SKM-1 treated with dmso at 0.1 percent for 144 hours (cell line): ENCODE measurements at regions not wholly inside any gene's neighbourhood (a gene's known extent, or its start where the extent isn't known, plus 50 kb on each side); places are given as distances from the start of the nearest gene placed in this dataset.
"Not testable (repeated sequence)": the region's sequence is repeated elsewhere in the genome, so short reads cannot be mapped to it uniquely, and the experiment has no call there.

Experiments
- DNase-seq: peaks from one replicate; lab custom pipeline; 2025; ENCODE audit not compliant: unreplicated experiment; lab: John Stamatoyannopoulos, UW

DNA sequence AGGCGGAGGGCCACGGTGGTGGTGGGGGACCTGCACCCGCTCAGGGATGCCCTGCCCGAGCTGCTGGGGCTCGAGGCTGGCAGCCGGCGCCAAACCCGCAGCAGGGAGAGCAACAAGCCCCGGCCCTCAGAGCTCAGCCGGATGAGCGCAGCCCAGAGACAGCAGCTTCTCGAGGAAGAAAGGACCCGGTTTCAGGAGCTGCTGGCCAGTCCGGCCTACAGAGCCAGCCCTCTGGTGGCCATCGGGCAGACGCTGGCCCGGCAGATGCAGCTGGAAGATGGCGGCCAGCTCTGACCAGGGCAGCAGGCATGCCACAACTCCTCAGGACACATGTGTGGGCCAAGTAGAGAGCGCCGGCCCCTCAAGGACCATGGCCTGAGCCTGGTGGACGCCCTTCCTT is 484.4 kb downstream of the TUBA3C start:
- not testable (repeated sequence) for DNase-seq

DNA sequence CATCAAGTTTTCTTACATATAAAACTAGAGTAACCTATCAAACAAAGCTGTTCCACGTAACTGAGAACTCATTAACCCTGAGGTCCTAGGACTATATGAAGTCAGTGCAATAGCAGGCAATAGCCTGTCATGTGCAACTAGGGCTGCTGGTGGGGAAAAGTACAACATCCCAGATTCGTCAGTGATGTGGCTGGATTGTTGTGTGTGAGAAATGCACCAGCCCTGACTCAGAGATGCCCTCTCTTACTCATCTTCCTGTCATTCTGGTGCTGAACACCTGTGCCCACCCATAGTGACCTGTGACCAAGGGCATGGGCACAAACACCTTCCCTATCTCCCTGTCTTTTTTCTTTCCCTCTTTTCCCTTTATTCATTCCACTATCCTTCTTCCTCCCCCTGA is 504.2 kb downstream of the TUBA3C start:
- not testable (repeated sequence) for DNase-seq

DNA sequence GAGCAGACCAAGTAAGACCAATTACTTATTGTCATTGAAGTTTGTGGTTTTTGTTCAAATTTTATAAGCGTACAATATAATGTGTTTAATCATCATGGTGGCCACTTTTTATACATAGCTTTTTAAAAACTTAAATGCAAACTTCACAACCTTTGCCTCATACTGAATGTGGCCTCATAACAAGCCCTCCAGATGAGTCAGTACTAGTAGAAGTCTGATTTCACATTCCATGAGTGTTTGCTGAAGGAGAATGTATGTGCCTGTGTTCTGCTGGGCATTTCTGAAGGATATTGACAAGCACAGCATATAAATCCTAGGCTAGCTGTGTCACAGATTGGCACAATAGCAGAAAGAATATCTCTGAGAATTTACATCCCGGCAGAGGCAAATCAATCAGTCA is 506.4 kb downstream of the TUBA3C start:
- not testable (repeated sequence) for DNase-seq

DNA sequence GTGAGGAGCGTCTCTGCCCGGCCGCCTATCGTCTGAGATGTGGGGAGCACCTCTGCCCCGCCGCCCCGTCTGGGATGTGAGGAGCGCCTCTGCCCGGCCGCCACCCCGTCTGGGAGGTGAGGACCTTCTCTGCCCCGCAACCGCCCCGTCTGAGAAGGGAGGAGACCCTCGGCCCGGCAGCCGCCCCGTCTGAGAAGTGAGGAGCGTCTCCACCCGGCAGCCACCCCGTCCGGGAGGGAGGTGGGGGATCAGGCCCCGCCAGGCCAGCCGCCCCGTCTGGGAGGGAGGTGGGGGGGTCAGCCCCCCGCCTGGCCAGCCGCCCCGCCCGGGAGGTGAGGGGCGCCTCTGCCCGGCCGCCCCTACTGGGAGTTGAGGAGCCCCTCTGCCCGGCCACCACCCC is 507.8 kb downstream of the TUBA3C start:
- DNase-seq = not testable (repeated sequence)

DNA sequence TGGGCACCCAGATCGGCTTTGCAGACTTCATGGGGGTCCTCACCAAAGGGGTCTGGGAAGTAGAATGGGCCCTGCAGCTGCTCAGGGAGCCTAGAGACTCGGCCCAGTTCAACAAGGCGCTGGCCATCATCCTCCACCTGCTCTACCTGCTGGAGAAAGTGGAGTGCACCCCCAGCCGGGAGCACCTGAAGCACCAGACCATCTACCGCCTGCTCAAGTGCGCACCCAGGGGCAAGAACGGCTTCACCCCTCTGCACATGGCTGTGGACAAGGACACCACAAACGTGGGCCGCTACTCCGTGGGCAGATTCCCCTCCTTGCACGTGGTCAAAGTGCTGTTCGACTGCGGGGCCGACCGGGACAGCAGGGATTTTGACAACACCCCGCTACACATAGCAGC is 515.0 kb downstream of the TUBA3C start:
- not testable (repeated sequence) for DNase-seq

DNA sequence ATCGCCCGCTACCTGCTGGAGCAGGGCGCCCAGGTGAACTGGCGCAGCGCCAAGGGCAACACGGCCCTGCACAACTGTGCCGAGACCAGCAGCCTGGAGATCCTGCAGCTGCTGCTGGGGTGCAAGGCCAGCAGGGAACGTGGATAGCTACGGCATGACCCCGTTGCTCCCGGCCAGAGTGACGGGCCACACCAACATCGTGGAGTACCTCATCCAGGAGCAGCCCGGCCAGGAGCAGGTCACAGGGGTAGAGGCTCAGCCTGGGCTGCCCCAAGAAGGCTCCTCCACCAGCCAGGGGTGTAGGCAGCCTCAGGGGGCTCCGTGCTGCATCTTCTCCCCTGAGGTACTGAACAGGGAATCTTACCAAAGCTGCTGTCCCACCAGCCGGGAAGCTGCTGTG is 515.9 kb downstream of the TUBA3C start:
- DNase-seq = not testable (repeated sequence)

DNA sequence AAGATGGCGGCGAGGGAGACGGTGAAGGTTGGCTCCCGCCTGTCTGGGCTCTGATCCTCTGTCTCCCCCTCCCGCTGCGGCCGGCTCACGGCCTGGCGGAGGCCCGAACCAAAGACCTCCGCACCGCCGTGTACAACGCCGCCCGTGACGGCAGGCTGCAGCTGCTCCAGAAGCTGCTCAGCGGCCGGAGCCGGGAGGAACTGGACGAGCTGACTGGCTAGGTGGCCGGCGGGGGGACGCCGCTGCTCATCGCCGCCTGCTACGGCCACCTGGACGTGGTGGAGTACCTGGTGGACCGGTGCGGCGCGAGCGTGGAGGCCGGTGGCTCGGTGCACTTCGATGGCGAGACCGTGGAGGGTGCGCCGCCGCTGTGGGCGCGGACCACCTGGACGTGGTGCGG is 516.5 kb downstream of the TUBA3C start:
- DNase-seq = not testable (repeated sequence)

DNA sequence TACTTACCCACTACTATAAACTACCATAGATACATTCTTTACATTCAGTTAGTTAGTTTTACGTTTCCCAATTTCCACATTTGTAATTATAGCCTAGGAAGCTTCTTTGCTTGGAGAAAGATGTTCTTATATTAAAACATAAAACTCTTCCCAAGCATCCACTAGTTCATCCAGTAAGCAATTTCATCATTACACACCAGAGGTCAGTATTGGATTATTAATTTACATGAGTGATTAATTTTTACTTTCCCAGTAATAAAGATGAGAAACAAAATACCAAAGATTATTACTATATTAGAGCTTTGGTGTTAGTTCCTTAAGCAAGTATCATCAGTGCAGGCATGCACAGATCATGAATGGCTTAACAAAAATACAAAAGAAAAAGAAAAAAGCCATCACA is 518.4 kb downstream of the TUBA3C start:
- DNase-seq = not testable (repeated sequence)

DNA sequence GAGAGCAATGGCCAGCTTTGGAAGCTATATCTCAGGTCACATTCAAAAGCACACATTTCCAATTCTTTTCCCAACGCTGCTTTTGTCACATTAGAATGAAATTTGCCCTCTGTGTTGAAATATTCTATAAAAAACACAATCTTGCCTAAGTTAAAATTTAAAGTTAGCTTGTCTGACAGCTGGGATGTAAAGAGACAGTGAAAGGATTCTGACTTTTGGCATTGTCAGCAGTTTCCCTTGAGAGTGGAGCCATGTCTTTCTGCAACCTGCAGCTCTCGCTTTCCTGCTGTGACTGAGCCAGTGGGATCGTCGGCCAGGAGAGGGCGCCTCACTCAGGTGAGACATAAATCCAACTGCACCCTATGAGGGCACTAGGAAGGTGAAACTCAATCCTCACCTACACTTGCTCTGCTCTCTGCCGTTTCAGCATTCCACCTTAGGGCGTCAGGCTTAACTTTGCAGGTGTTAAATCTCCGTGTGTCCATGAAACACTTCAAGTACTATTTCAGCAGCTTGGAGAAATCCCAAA is 537.9 kb downstream of the TUBA3C start:
- DNase-seq = not testable (repeated sequence)

DNA sequence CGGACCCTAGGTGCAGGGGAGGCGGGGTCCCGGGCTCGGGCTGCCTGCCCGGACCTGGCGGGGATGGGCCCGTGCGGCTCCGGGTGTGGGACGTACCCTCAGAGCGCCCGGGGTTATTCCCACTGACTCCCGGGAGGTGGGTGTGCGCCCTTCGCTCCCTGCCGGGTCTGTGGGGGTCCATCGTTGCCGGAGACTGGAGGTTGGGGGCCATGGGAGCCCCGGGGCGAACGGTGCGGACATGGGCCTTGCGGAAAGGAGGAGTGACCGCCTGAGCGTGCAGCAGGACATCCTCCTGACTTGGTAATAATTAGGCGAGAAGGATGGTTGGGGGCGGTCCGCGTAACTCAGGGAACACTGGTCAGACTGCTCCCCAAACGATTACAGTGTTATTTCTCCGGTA is 552.7 kb downstream of the TUBA3C start:
- DNase-seq = not testable (repeated sequence)

DNA sequence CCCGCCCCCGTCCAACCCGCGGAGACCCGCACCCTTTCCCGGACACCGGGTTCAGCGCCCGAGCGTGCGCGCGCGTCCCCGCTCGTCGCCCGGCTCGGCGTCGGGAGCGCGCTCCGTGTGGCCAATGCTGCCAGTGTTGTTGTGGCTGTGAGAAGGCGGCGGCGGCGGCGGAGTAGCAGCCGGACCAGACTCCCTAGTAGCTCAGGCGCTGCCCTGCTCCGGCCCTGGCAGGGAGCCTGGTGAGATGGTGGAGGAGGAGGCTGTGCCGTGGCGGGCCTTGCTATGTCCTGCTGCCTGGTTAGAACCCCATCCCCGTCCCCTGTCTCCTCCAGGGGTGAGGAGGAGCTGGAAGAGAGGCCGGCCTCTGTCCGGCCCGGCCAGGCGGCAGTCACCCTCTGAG is 553.2 kb downstream of the TUBA3C start:
- no peak for DNase-seq

DNA sequence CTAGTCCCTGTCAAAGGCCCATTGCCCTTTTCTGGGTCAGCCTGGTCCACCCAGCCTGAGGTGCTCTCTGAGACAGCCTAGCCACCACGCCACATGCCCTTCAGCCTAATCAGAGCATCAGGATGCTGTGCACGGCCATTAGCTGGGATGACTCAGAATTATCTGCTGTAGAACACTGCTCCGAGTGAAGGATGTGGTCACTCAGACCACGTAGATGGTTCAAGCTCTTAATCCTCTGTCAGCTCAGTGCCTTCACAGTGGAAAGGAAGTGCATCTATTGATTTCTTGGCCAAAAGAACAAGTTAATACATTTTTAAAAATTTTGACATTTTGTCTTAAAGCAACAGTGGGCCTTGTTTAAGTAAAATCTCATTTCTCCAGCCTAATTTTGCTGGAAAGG is 557.6 kb downstream of the TUBA3C start:
- not testable (repeated sequence) for DNase-seq

DNA sequence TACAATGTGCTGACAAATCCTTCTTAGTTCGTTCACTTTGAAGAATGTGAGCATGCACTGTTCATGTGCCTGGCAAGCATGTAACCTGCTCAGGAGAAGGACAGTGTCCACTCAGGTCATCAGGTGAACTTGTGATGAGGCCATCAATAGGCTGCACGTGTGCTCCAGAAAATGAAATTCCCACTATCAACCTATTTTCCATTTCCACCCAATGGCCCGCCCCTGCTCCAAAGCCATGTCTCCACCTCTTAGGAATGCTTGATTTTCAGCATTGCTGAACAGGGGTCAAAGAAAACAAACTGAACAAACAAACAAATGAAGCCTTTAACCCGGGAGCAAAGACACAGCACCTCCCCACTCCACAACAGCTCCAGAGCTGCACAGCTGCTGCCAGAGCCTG is 563.2 kb downstream of the TUBA3C start:
- not testable (repeated sequence) for DNase-seq

DNA sequence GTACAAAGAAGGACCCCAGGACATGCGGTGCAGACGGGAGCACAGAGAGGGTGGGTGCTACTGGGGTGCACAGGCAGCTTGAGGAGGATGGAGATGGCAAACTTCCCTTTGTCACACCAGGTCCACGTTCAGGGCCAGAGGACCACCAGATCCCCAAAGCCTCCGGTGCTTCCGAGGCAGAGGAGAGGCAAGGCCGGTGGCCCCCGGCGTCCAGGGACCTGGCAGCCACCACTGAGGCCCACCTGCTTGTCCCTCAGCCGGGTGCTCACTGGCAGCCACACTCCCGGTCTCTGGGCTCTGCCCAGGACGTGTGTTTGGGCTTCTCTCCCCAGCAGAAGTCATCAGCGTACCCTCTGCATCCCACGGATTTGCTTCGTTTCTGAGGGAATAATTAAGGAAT is 571.1 kb downstream of the TUBA3C start:
- not testable (repeated sequence) for DNase-seq

DNA sequence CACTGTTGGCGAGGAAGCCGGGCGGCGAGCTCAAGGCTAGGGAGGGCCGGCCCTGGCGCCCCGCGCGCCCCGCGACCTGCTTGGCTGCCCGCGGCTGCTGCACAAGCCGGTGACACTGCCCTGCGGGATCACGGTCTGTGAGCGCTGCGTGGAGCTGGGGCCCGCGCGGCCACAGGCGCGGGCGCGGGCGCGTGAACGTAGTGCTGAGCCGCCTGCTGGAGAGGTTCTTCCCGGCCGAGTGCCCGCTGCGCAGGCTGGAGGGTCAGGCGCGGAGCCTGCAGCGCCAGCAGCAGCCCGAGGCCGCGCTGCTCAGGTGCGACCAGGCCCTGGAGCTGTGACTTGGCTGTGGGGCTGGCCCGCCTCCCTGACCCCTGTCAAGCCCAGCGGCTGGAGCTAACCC is 572.3 kb downstream of the TUBA3C start:
- DNase-seq = not testable (repeated sequence)

DNA sequence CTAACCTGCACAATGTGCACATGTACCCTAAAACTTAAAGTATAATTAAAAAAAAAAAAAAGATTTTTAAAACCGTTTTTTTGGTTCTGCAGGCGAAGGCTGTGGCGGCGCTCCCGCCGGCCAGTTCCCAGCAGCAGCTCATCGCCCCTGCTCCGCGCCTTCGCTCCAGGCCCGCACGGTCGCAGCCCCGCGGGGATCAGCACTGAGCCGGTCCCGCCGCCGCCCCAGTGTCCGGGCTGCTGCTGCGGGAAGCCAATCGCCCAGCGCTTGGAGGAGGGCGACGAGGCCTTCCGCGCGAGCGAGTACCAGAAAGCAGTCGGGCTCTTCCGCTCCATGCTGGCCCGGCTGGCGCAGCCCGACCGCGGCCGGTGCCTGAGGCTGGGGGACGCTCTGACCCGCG is 572.8 kb downstream of the TUBA3C start:
- not testable (repeated sequence) for DNase-seq

DNA sequence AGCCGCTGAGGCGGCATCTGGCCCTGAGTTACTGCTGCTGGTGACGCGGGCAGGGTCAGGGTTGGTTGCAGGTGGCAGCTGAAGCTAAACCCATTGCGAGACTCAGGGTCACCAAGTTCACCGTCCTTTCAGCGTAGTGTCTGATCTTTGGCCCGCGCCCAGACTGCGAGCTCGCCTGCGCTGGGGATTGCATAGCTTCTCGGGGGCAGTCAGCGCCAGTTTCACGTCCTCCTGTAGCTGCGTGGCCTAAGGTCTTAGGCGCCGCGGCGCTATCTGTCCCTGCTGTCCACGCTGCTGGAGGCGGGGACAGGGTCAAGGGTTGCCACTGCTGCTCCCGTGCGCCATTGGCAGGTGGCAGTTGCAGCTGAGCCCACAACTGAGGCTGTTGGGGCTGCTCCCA is 581.3 kb downstream of the TUBA3C start:
- DNase-seq = not testable (repeated sequence)

DNA sequence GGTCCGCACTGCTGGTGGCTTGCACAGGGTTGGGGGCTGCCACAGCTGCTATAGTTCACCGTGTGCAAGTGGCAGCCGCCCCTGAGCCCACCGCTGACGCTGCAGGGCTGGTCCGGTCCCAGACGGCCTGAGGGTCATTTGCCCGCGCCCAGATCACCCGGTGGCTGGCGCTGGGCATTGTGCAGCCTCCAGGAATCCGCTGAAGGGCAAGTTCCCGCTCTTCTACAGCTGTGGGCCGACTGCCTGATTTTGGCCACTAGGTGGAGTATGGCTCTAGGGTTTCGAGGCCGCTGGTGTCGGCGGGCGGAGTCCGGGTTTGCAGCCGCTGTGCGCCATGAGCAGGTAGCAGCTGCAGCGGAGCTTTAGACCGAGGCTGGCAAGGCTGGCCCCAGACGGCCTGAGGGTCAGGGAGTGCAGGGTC is 581.8 kb downstream of the TUBA3C start:
- DNase-seq = not testable (repeated sequence)

DNA sequence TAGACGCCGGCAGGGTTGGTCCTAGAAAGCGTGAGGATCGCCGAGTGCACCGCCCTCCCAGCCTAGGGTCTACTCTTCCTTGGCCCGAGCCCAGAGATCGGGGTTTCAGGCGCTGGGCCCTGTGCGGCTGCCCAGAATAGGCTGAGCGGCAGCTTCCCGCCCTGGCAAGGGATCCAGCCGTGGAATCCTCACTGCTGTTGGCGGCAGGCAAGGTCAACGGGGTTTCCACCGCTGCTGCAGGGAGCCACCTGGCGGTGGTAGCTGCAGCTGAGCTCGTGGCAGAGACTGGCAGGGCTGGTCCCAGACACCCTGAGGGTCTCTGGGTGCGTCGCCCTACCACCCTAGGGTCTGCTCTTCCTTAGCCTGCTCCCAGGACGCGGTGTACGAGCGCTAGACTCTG is 583.1 kb downstream of the TUBA3C start:
- not testable (repeated sequence) for DNase-seq

DNA sequence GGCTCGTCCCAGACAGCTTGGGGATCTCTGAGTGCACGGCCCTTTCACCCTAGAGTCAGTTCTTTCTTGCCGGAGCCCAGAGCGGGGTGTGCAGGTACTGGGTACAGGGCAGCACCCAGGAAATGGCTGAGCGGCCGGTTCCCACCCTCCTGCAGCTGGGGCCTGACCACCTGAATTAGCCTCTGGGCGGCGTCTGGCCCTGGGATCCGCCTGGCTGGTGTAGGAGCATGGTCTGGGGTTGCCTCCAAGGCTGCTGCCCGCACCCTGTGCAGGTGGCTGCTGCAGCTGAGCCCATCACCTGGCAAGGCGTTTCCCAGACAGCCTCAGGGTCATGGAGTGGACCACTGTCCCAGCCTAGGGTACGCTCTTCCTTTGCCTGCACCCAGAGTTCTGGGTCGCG is 583.7 kb downstream of the TUBA3C start:
- DNase-seq = not testable (repeated sequence)

DNA sequence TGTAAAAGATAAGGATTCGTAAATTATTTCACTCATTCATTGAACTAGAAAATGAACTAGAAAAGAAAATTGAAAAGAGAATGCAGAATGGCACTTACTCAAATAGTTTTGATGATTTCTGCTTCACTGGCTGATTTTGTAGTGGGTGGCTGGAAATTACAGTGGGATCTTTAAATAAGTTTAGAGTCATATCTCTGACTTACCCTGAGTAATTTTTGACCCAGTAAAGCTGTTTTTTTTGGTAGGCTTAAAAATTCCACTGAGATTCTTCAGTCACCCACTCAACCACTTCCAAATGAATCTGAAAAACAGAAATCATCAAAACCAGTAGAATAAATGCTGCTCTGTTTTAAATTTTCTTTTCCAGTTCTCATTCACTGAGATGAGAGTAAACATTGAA is 604.5 kb downstream of the TUBA3C start:
- DNase-seq = not testable (repeated sequence)

DNA sequence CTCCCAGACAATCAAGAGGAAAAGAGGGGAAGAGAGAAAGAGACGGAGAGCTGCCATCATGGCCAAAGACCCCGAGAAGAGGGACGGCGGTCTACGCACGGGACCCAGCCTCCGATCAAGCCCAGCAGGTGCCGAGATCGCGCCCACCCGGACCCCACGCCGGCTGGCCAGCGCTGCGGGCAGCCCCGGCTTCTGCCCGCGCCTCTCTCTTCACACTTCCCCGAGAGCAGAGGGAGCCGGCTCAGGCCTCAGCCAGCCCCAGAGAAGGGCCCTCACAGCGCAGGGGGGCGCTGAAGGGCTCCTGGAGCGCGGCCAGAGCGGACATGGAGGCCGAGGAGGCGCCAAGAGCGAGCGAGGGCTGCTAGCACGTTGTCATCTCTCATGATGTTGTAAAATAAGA is 613.7 kb downstream of the TUBA3C start:
- not testable (repeated sequence) for DNase-seq
